CD8-positive, alpha-beta memory T cell (primary cell): ENCODE measurements at regions not wholly inside any gene's neighbourhood (a gene's known extent, or its start where the extent isn't known, plus 50 kb on each side); places are given as distances from the start of the nearest gene placed in this dataset.

Experiments
- CTCF ChIA-PET: fragments of 350-600 bp; sonication (Branson Sonifier 250); formaldehyde crosslinking; loops from one replicate; lab custom pipeline; 2021; ENCODE audit warnings: antibody characterized with exemption; lab: Charles Lee
- POLR2A ChIA-PET: fragments of 350-600 bp; sonication (Branson Sonifier 250); formaldehyde crosslinking; loops from one replicate; lab custom pipeline; 2021; ENCODE audit warnings: antibody characterized with exemption; lab: Charles Lee
- DNase-seq, 5 donors: peaks; one replicate each; pipeline versions ENCODE4 v3.0.0 to v3.0.0-alpha.2; 2020 to 2022; ENCODE audit warnings: mixed read lengths in 1 of 5
- H3K27ac ChIP-seq: one replicate; pipeline ENCODE4 v1.7.0; 2013; ENCODE audit warnings: low read depth, mild to moderate bottlenecking, low read length, moderate library complexity
- H3K27me3 ChIP-seq: 2 replicates; pipeline ENCODE4 v1.7.0; 2013; ENCODE audit warnings: low read length, mild to moderate bottlenecking; ENCODE audit not compliant: insufficient read depth, poor library complexity, severe bottlenecking
- H3K36me3 ChIP-seq: 2 replicates; pipeline ENCODE4 v1.7.0; 2013; ENCODE audit warnings: mild to moderate bottlenecking, low read length, moderate library complexity; ENCODE audit not compliant: insufficient read depth
- H3K4me1 ChIP-seq: 2 replicates; pipeline ENCODE4 v1.7.0; 2013; ENCODE audit warnings: mild to moderate bottlenecking, low read length, moderate library complexity; ENCODE audit not compliant: insufficient read depth
- H3K4me3 ChIP-seq: 2 replicates; pipeline ENCODE4 v1.7.0; 2013; ENCODE audit warnings: mild to moderate bottlenecking, low read length
- H3K9me3 ChIP-seq: 2 replicates; pipeline ENCODE4 v1.7.0; 2013; ENCODE audit warnings: mild to moderate bottlenecking, low read length
- H3K27ac Mint-ChIP-seq, 8 donors: one replicate each; pipeline ENCODE4 v1.8.0; 2020 to 2021; ENCODE audit warnings: mixed read lengths in 8 of 8, mild to moderate bottlenecking in 6 of 8, inconsistent platforms in 3 of 8, moderate library complexity in 3 of 8
- H3K27me3 Mint-ChIP-seq, 2 donors: one replicate each; pipeline ENCODE4 v1.8.0; 2020 to 2021; ENCODE audit warnings: mixed read lengths in 2 of 2, mild to moderate bottlenecking in 1 of 2, moderate library complexity in 1 of 2
- H3K36me3 Mint-ChIP-seq, 3 donors: one replicate each; pipeline ENCODE4 v1.8.0; 2020 to 2021; ENCODE audit warnings: mixed read lengths in 3 of 3, inconsistent platforms in 1 of 3, mild to moderate bottlenecking in 1 of 3
- H3K4me1 Mint-ChIP-seq, 3 donors: one replicate each; pipeline ENCODE4 v1.8.0; 2020 to 2021; ENCODE audit warnings: mixed read lengths in 3 of 3, inconsistent platforms in 1 of 3, mild to moderate bottlenecking in 1 of 3
- H3K4me3 Mint-ChIP-seq, 7 donors: one replicate each; pipeline ENCODE4 v1.8.0; 2020 to 2021; ENCODE audit warnings: mixed read lengths in 7 of 7, mild to moderate bottlenecking in 6 of 7, moderate library complexity in 4 of 7, inconsistent platforms in 2 of 7
- H3K9me3 Mint-ChIP-seq, 5 donors: one replicate each; pipeline ENCODE4 v1.8.0; 2020 to 2022; ENCODE audit warnings: mixed read lengths in 5 of 5, mild to moderate bottlenecking in 3 of 5, moderate library complexity in 2 of 5, inconsistent platforms in 1 of 5

GRCh38 chr2:12340164-12340563 lies 376.6 kb upstream of the TRIB2 start:
- H3K27ac Mint-ChIP-seq = no peak overlapping the region
- Histone ChIP-seq H3K36me3 (no peaks in the 10 kb centered on the region), H3K4me1 (peaks cover under 1% of the 10 kb centered on the region), H3K9me3 (no peaks in the 10 kb centered on the region), H3K27me3 (no peaks in the 10 kb centered on the region), H3K27ac (no peak overlapping the region), H3K4me3 (no peak overlapping the region)
- DNase-seq = no peak
- no peak overlapping the region for H3K4me3 Mint-ChIP-seq
- H3K4me1 Mint-ChIP-seq = no peaks in the 10 kb centered on the region
- no peaks in the 10 kb centered on the region for H3K27me3 Mint-ChIP-seq
- H3K9me3 Mint-ChIP-seq = no peaks in the 10 kb centered on the region
- ChIA-PET CTCF (no interaction called here), POLR2A (no interaction called here)
- peaks cover 0 to 4% (median 0%) of the 10 kb centered on the region in 3 donors for H3K36me3 Mint-ChIP-seq

GRCh38 chr2:12341215-12341614 lies 375.5 kb upstream of the TRIB2 start:
- Histone ChIP-seq H3K4me1 (no peaks in the 10 kb centered on the region), H3K27me3 (no peaks in the 10 kb centered on the region), H3K27ac (no peak overlapping the region), H3K4me3 (no peak overlapping the region), H3K9me3 (no peaks in the 10 kb centered on the region), H3K36me3 (no peaks in the 10 kb centered on the region)
- no peaks in the 10 kb centered on the region for H3K4me1 Mint-ChIP-seq
- H3K4me3 Mint-ChIP-seq = no peak overlapping the region
- DNase-seq = no peak
- peak overlapping the region in 1 of 8 donors; percentile 51 for H3K27ac Mint-ChIP-seq
- no peaks in the 10 kb centered on the region for H3K9me3 Mint-ChIP-seq
- POLR2A ChIA-PET = no interaction called here
- H3K27me3 Mint-ChIP-seq = no peaks in the 10 kb centered on the region
- CTCF ChIA-PET = no interaction called here
- H3K36me3 Mint-ChIP-seq = peaks cover 0 to 4% (median 0%) of the 10 kb centered on the region in 3 donors

DNA sequence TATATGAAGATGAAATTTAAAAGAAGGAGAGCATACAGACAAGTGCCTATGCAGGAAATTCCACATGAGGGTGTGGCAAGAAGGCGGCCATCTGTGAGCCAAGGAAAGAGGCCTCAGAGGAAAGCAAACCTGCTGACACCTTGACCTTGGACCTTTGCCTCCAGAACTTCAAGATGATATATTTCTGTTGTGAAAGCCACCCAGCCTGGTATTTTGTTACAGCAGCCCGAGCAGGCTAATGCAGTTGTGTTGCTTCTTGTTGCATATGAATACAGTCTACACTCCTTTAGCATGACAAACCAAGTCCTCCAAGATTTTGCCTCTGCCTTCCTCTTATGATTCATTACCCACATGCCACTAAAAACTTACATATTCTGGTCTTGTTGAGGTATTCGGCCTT lies 374.8 kb upstream of the TRIB2 start:
- Mint-ChIP-seq H3K36me3 (peaks cover 0 to 4% (median 0%) of the 10 kb centered on the region in 3 donors), H3K4me1 (no peaks in the 10 kb centered on the region), H3K27ac (no peak overlapping the region), H3K9me3 (no peaks in the 10 kb centered on the region), H3K27me3 (no peaks in the 10 kb centered on the region), H3K4me3 (no peak overlapping the region)
- Histone ChIP-seq H3K4me3 (no peak overlapping the region), H3K27me3 (no peaks in the 10 kb centered on the region), H3K36me3 (no peaks in the 10 kb centered on the region), H3K4me1 (no peaks in the 10 kb centered on the region), H3K9me3 (no peaks in the 10 kb centered on the region), H3K27ac (no peak overlapping the region)
- no peak for DNase-seq
- ChIA-PET CTCF (no interaction called here), POLR2A (no interaction called here)

GRCh38 chr2:12343141-12343540 lies 373.6 kb upstream of the TRIB2 start:
- H3K4me1 ChIP-seq = no peaks in the 10 kb centered on the region
- Mint-ChIP-seq H3K9me3 (no peaks in the 10 kb centered on the region), H3K4me1 (no peaks in the 10 kb centered on the region), H3K27me3 (peaks cover 0 to 3% of the 10 kb centered on the region in 2 donors), H3K4me3 (no peak overlapping the region), H3K36me3 (peaks cover 0 to 4% (median 0%) of the 10 kb centered on the region in 3 donors), H3K27ac (peak overlapping the region in 1 of 8 donors; percentile 34)
- DNase-seq = no peak
- ChIA-PET CTCF (interaction anchor here (1.2 kb wide), 1 partner anchor 12 kb away, joined by 3 read pairs; no protein-coding TSS in a partner anchor), POLR2A (no interaction called here)
- no peaks in the 10 kb centered on the region for H3K27me3 ChIP-seq
- H3K27ac ChIP-seq = no peak overlapping the region
- H3K36me3 ChIP-seq = no peaks in the 10 kb centered on the region
- no peaks in the 10 kb centered on the region for H3K9me3 ChIP-seq
- no peak overlapping the region for H3K4me3 ChIP-seq

DNA sequence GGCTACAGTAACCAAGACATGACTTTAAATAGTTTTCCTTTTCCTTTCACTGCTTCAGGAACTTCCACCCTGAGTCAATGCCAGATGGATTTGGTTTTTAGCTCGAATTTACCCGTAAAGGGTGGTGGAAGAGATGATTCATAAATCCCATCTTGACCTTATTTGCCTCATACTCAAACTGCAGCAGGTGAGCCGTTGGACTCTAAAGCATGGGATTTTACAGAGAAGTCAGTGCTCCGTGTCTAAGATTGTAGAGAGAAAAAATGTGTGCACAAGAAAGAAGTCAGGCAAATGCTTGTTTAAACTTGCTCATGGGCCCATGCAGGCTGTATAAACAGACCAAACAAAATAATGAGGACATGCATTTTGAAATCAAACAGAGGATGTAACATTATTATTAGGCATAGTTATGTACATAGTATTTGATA lies 369.7 kb upstream of the TRIB2 start:
- H3K36me3 ChIP-seq = no peaks in the 10 kb centered on the region
- H3K27ac ChIP-seq = no peak overlapping the region
- H3K27me3 Mint-ChIP-seq = peaks cover 3 to 5% of the 10 kb centered on the region in 2 donors
- H3K9me3 Mint-ChIP-seq = no peaks in the 10 kb centered on the region
- no peak for DNase-seq
- H3K4me3 Mint-ChIP-seq = no peak overlapping the region
- H3K27me3 ChIP-seq = no peaks in the 10 kb centered on the region
- peaks cover 0 to 4% (median 0%) of the 10 kb centered on the region in 3 donors for H3K36me3 Mint-ChIP-seq
- POLR2A ChIA-PET = no interaction called here
- H3K4me1 ChIP-seq = no peaks in the 10 kb centered on the region
- no peak overlapping the region for H3K27ac Mint-ChIP-seq
- H3K4me1 Mint-ChIP-seq = no peaks in the 10 kb centered on the region
- H3K4me3 ChIP-seq = no peak overlapping the region
- CTCF ChIA-PET = no interaction called here
- H3K9me3 ChIP-seq = no peaks in the 10 kb centered on the region

GRCh38 chr2:12348216-12348615 lies 368.5 kb upstream of the TRIB2 start:
- Mint-ChIP-seq H3K27ac (no peak overlapping the region), H3K36me3 (peaks cover 0 to 4% (median 0%) of the 10 kb centered on the region in 3 donors), H3K4me3 (no peak overlapping the region), H3K27me3 (peaks cover 3 to 5% of the 10 kb centered on the region in 2 donors), H3K9me3 (no peaks in the 10 kb centered on the region), H3K4me1 (no peaks in the 10 kb centered on the region)
- Histone ChIP-seq H3K4me3 (no peak overlapping the region), H3K4me1 (no peaks in the 10 kb centered on the region), H3K9me3 (no peaks in the 10 kb centered on the region), H3K27ac (no peak overlapping the region), H3K27me3 (no peaks in the 10 kb centered on the region), H3K36me3 (no peaks in the 10 kb centered on the region)
- ChIA-PET CTCF (no interaction called here), POLR2A (no interaction called here)
- no peak for DNase-seq

DNA sequence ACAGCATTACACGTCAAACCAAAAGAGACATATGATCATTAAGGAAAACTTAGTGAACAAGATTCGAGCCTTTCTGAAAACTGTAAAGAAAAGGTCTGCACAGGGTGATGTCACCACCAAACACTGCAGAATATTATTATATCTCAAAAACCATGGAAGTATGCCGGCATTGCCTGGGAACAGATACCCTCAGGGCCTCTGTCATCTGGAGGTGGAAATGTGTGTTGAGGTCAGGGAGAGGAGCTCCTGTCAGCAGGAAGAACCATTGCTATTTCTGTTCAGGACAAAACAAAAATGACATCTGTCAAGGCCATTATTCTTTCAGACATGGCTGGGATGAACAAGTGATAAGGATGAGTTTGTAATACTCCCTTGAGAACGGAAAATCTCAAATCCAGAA lies 365.9 kb upstream of the TRIB2 start:
- Mint-ChIP-seq H3K27ac (no peak overlapping the region), H3K27me3 (peaks cover 3 to 5% of the 10 kb centered on the region in 2 donors), H3K9me3 (peaks cover 0 to under 1% (median 0%) of the 10 kb centered on the region in 5 donors), H3K4me1 (no peaks in the 10 kb centered on the region), H3K4me3 (no peak overlapping the region), H3K36me3 (no peaks in the 10 kb centered on the region)
- DNase-seq = no peak
- Histone ChIP-seq H3K4me3 (no peak overlapping the region), H3K27me3 (no peaks in the 10 kb centered on the region), H3K9me3 (no peaks in the 10 kb centered on the region), H3K36me3 (no peaks in the 10 kb centered on the region), H3K27ac (no peak overlapping the region), H3K4me1 (no peaks in the 10 kb centered on the region)
- ChIA-PET CTCF (no interaction called here), POLR2A (no interaction called here)

DNA sequence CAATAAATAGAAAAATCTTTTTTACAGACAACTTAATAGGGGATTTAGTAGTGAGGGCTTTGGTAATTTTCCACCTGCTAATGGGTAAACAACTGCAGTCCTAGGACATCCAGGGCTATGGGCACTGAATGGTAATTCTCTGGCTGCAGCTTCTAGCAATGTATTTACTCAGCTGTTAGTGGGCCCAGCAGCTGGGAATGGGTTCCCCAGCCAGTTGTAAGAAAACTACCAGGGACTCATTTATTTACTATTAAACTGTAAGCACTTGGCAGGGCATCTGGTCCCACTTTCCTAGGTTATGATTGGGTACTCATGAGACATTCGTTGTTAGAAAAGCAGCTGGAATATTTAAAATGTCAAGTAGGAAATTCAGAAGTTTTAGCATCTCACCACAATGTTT lies 363.8 kb upstream of the TRIB2 start:
- Histone ChIP-seq H3K27me3 (no peaks in the 10 kb centered on the region), H3K36me3 (no peaks in the 10 kb centered on the region), H3K9me3 (no peaks in the 10 kb centered on the region), H3K4me3 (no peak overlapping the region), H3K4me1 (no peaks in the 10 kb centered on the region), H3K27ac (no peak overlapping the region)
- Mint-ChIP-seq H3K4me3 (no peak overlapping the region), H3K27ac (no peak overlapping the region), H3K36me3 (peaks cover 0 to 4% (median 2%) of the 10 kb centered on the region in 3 donors), H3K9me3 (peaks cover 0 to 8% (median 0%) of the 10 kb centered on the region in 5 donors), H3K4me1 (no peaks in the 10 kb centered on the region), H3K27me3 (peaks cover 0 to 5% of the 10 kb centered on the region in 2 donors)
- no peak for DNase-seq
- ChIA-PET POLR2A (no interaction called here), CTCF (no interaction called here)
